H1 (cell line): ENCODE measurements at regions not wholly inside any gene's neighbourhood (a gene's known extent, or its start where the extent isn't known, plus 50 kb on each side); places are given as distances from the start of the nearest gene placed in this dataset.

ENCODE experiments used
- ATF2 ChIP-seq: IDR thresholded peaks from 2 replicates; pipeline ENCODE4 v1.6.1; 2012; ENCODE audit warnings: low read length, inconsistent platforms
- BRCA1 ChIP-seq: IDR thresholded peaks from 2 replicates; pipeline ENCODE4 v1.6.1; 2012; ENCODE audit warnings: low read depth, low read length, improper control_type of control experiment
- CEBPB ChIP-seq: IDR thresholded peaks from 2 replicates; pipeline ENCODE4 v1.6.1; 2012; ENCODE audit warnings: low read depth, low read length
- CTCF ChIP-seq, 3 experiments: IDR thresholded peaks; 1 replicate in 2 of 3; 2 replicates in 1 of 3; pipeline versions ENCODE4 v1.5.1 to v1.6.1; 2011; ENCODE audit warnings: low read length in 3 of 3, mild to moderate bottlenecking in 3 of 3, inconsistent platforms in 2 of 3, low read depth in 1 of 3, moderate library complexity in 1 of 3; ENCODE audit not compliant: insufficient read depth in 1 of 3; ENCODE audit errors: control extremely low read depth in 1 of 3
- E2F6 ChIP-seq: IDR thresholded peaks from 2 replicates; pipeline ENCODE4 v1.6.1; 2012; ENCODE audit warnings: inconsistent platforms
- GABPA ChIP-seq: IDR thresholded peaks from 2 replicates; pipeline ENCODE4 v1.6.1; 2011; ENCODE audit warnings: mild to moderate bottlenecking, low read length, moderate library complexity, borderline replicate concordance; ENCODE audit not compliant: insufficient read depth
- HDAC2 ChIP-seq, 2 experiments: fragments of 300-600 bp in 1 of 2; sonication (generic) in 1 of 2; IDR thresholded peaks; 2 replicates each; pipeline ENCODE4 v1.6.1; 2011 to 2012; ENCODE audit warnings: low read depth in 2 of 2, low read length in 2 of 2, mild to moderate bottlenecking in 2 of 2, moderate library complexity in 2 of 2, borderline replicate concordance in 1 of 2, inconsistent platforms in 1 of 2
- MAX ChIP-seq: IDR thresholded peaks from 2 replicates; pipeline ENCODE4 v1.6.1; 2012; ENCODE audit warnings: inconsistent platforms
- POLR2AphosphoS5 ChIP-seq: IDR thresholded peaks from 2 replicates; pipeline ENCODE4 v1.6.1; 2011; ENCODE audit warnings: low read depth, low read length
- SP1 ChIP-seq: IDR thresholded peaks from 2 replicates; pipeline ENCODE4 v1.6.1; 2011; ENCODE audit warnings: low read depth, low read length
- TBP ChIP-seq: IDR thresholded peaks from 2 replicates; pipeline ENCODE4 v1.6.1; 2011; ENCODE audit warnings: low read depth, low read length, improper control_type of control experiment
- TCF12 ChIP-seq: IDR thresholded peaks from 2 replicates; pipeline ENCODE4 v1.6.1; 2011; ENCODE audit warnings: low read depth, mild to moderate bottlenecking, low read length
- USF2 ChIP-seq: IDR thresholded peaks from 2 replicates; pipeline ENCODE4 v1.6.1; 2011; ENCODE audit warnings: low read length, improper control_type of control experiment

- TF ChIP-seq CTCF (IDR thresholded peaks at IDR 0.05; ENCODE audit: control extremely low read depth in 1 of 3, insufficient read depth in 1 of 3, low read depth in 1 of 3, low read length in 3 of 3), result no peak
- no peak for TF ChIP-seq TCF12
- TF ChIP-seq E2F6, result no peak
- no peak for TF ChIP-seq CEBPB
- no peak for TF ChIP-seq POLR2AphosphoS5
- TF ChIP-seq GABPA, result no peak
- no peak for TF ChIP-seq USF2
- TF ChIP-seq MAX, result no peak
- TF ChIP-seq BRCA1, result no peak
- TF ChIP-seq TBP, result no peak
- TF ChIP-seq ATF2, result no peak
- TF ChIP-seq SP1, result no peak
- no peak for TF ChIP-seq HDAC2 (IDR thresholded peaks at IDR 0.05; ENCODE audit: borderline replicate concordance in 1 of 2, low read depth in 2 of 2, low read length in 2 of 2)
Observed at GRCh38 chr4:158079661-158080060, 93.2 kb downstream of the GASK1B start.
